ENCODE measurements at regions not wholly inside any gene's neighbourhood (a gene's known extent, or its start where the extent isn't known, plus 50 kb on each side); places are given as distances from the start of the nearest gene placed in this dataset.

GRCh38 chr2:207390302-207391095, 139.3 kb upstream of the CREB1 start:
- WGBS, 2 donors: 65 to 69% methylated on average over 4 of the region's 4 CpGs
- H3K36me3 ChIP-seq: no peaks in the 10 kb centered on the region
- no peak for TF ChIP-seq POLR2A (IDR thresholded peaks at IDR 0.05)
- no peak for TF ChIP-seq CTCF (IDR thresholded peaks at IDR 0.05)
- H3K4me1 ChIP-seq: no peaks in the 10 kb centered on the region
- H3K27ac ChIP-seq: no peak overlapping the region
- intact Hi-C loops (cut with DNase I): no loop called here
- no peaks in the 10 kb centered on the region for H3K9me3 ChIP-seq
- H3K27me3 ChIP-seq: no peaks in the 10 kb centered on the region
- no peak for DNase-seq
- no peak overlapping the region for H3K4me3 ChIP-seq (replicated peaks in 1 of 3)

- intact Hi-C loops (cut with DNase I): no loop called here
- Histone ChIP-seq H3K4me1 (no peaks in the 10 kb centered on the region), H3K4me3 (replicated peaks in 1 of 3) (no peak overlapping the region), H3K9me3 (no peaks in the 10 kb centered on the region), H3K27me3 (no peaks in the 10 kb centered on the region), H3K27ac (no peak overlapping the region), H3K36me3 (no peaks in the 10 kb centered on the region)
- WGBS, 2 donors: 74 to 76% methylated on average over 4 of the region's 4 CpGs
- TF ChIP-seq POLR2A (IDR thresholded peaks at IDR 0.05) (no peak), CTCF (IDR thresholded peaks at IDR 0.05) (no peak)
- no peak for DNase-seq
Measured at GRCh38 chr2:207394203-207394781, 135.5 kb upstream of the CREB1 start.

GRCh38 chr2:207394812-207395534, 134.8 kb upstream of the CREB1 start:
- intact Hi-C loops (cut with DNase I): no loop called here
- Histone ChIP-seq H3K4me3 (replicated peaks in 1 of 3) (no peak overlapping the region), H3K9me3 (no peaks in the 10 kb centered on the region), H3K27ac (no peak overlapping the region), H3K36me3 (no peaks in the 10 kb centered on the region), H3K4me1 (no peaks in the 10 kb centered on the region), H3K27me3 (no peaks in the 10 kb centered on the region)
- DNase-seq: no peak
- no peak for TF ChIP-seq CTCF (IDR thresholded peaks at IDR 0.05)
- no peak for TF ChIP-seq POLR2A (IDR thresholded peaks at IDR 0.05)
- WGBS, 2 donors: 60 to 62% methylated on average over 7 of the region's 7 CpGs

GRCh38 chr2:207395535-207396251, 134.1 kb upstream of the CREB1 start:
- no peaks in the 10 kb centered on the region for H3K36me3 ChIP-seq
- H3K27ac ChIP-seq: no peak overlapping the region
- DNase-seq: no peak
- 91 to 96% methylated on average over 2 of the region's 2 CpGs for WGBS, 2 donors
- no peaks in the 10 kb centered on the region for H3K4me1 ChIP-seq
- intact Hi-C loops (cut with DNase I): no loop called here
- no peaks in the 10 kb centered on the region for H3K9me3 ChIP-seq
- TF ChIP-seq CTCF (IDR thresholded peaks at IDR 0.05): no peak
- no peak for TF ChIP-seq POLR2A (IDR thresholded peaks at IDR 0.05)
- no peaks in the 10 kb centered on the region for H3K27me3 ChIP-seq
- H3K4me3 ChIP-seq (replicated peaks in 1 of 3): no peak overlapping the region

All from thyroid gland (tissue), 4 donors.